ENCODE measurements at regions not wholly inside any gene's neighbourhood (a gene's known extent, or its start where the extent isn't known, plus 50 kb on each side); places are given as distances from the start of the nearest gene placed in this dataset.

GRCh38 chr16:73124097-73124652, 76.2 kb upstream of the ZFHX3 start:
- H3K4me1 ChIP-seq (ENCODE audit: insufficient read depth), result no peaks in the 10 kb centered on the region
- H3K4me2 ChIP-seq, result no peak overlapping the region
- DNase-seq (ENCODE audit: low spot score), result no peak
- H4K20me1 ChIP-seq (replicated peaks; ENCODE audit: insufficient read depth), result no peaks in the 10 kb centered on the region
- TF ChIP-seq CREB1 (CRISPR knock-in tag; IDR thresholded peaks at IDR 0.05; ENCODE audit: low read depth) (no peak), NANOG (IDR thresholded peaks at IDR 0.05; ENCODE audit: borderline replicate concordance) (no peak), ZNF462 (CRISPR knock-in tag; IDR thresholded peaks at IDR 0.05) (no peak), ETS1 (IDR thresholded peaks at IDR 0.05) (no peak), REST (IDR thresholded peaks at IDR 0.05; ENCODE audit: unreplicated experiment) (no peak), CTCF (conservative IDR thresholded peaks at IDR 0.05; ENCODE audit: low read depth in 2 of 2) (no peak), JUNB (IDR thresholded peaks at IDR 0.05; ENCODE audit: unreplicated experiment) (no peak), STAT1 (IDR thresholded peaks at IDR 0.05; ENCODE audit: unreplicated experiment) (no peak), EZH2 (IDR thresholded peaks at IDR 0.05; ENCODE audit: low read depth, unreplicated experiment) (no peak), ZNF331 (CRISPR knock-in tag; IDR thresholded peaks at IDR 0.05; ENCODE audit: low read depth) (no peak), POLR2AphosphoS5 (IDR thresholded peaks at IDR 0.05; ENCODE audit: low read depth) (no peak), ZNF114 (CRISPR knock-in tag; IDR thresholded peaks at IDR 0.05) (no peak), EZH2phosphoT487 (IDR thresholded peaks at IDR 0.05; ENCODE audit: unreplicated experiment) (no peak)
- no peaks in the 10 kb centered on the region for H3K27me3 ChIP-seq (ENCODE audit: insufficient read depth)
- no peaks in the 10 kb centered on the region for H3K79me2 ChIP-seq (replicated peaks; ENCODE audit: insufficient read depth)
- Mint-ChIP-seq H3K27me3 (ENCODE audit: insufficient read depth, low read depth, poor library complexity) (peaks cover 6% of the 10 kb centered on the region), H3K9me3 (no peaks in the 10 kb centered on the region; the same call in 2 of the 3 replicates), H3K36me3 (ENCODE audit: low read depth) (no peaks in the 10 kb centered on the region), H3K27ac (no peak overlapping the region), H3K4me1 (no peaks in the 10 kb centered on the region; the same call in 2 of the 3 replicates), H3K4me3 (no peak overlapping the region)
- H3K27ac ChIP-seq (ENCODE audit: low read depth), result no peak overlapping the region
- ATAC-seq, result no peak
- no peaks in the 10 kb centered on the region for H3F3A ChIP-seq (replicated peaks; ENCODE audit: low read depth)
- H2AFZ ChIP-seq, result no peak overlapping the region
- 0 out of 2 replicates have a peak, but pooled peaks cover 2% of the 10 kb centered on the region for H3K9me2 ChIP-seq (ENCODE audit: insufficient read depth)
- no peak overlapping the region for H3K4me3 ChIP-seq
- H3K36me3 ChIP-seq (ENCODE audit: insufficient read depth), result no peaks in the 10 kb centered on the region
